GM18909 (cell line): ENCODE measurements at regions not wholly inside any gene's neighbourhood (a gene's known extent, or its start where the extent isn't known, plus 50 kb on each side); places are given as distances from the start of the nearest gene placed in this dataset.
A peak's percentile ranks its signal among the peaks of the same experiment; 100 is the strongest.
"Not testable (repeated sequence)": the region's sequence is repeated elsewhere in the genome, so short reads cannot be mapped to it uniquely, and the experiment has no call there.

ENCODE experiments used
- ATAC-seq: cut with Tn5 transposase; IDR thresholded peaks from one replicate; pipeline ENCODE4 v1.9.1; 2021; ENCODE audit warnings: mild to moderate bottlenecking; ENCODE audit not compliant: unreplicated experiment, poor library complexity

- no peak for ATAC-seq
Measured at GRCh38 chr2:190742431-190742830, 93.5 kb downstream of the NAB1 start.

- ATAC-seq, result no peak
Measured at GRCh38 chr2:190744041-190744440, 95.2 kb downstream of the NAB1 start.

- no peak for ATAC-seq
Measured at GRCh38 chr2:190746971-190747761, 98.3 kb downstream of the NAB1 start.

- no peak for ATAC-seq
Measured at GRCh38 chr2:190748966-190749365, 100.1 kb downstream of the NAB1 start.

GRCh38 chr2:190755772-190756415, 107.0 kb downstream of the NAB1 start:
- no peak for ATAC-seq

GRCh38 chr2:190759749-190760213, 110.9 kb downstream of the NAB1 start:
- no peak for ATAC-seq

- not testable (repeated sequence) for ATAC-seq
Measured at GRCh38 chr2:190760353-190761150, 111.7 kb downstream of the NAB1 start.

GRCh38 chr2:190761216-190761615, 112.3 kb downstream of the NAB1 start:
- not testable (repeated sequence) for ATAC-seq

GRCh38 chr2:190762566-190762965, 113.7 kb downstream of the NAB1 start:
- ATAC-seq, result no peak

- ATAC-seq, result no peak
Measured at GRCh38 chr2:190763100-190763499, 114.2 kb downstream of the NAB1 start.

- peak; percentile 54 for ATAC-seq
Measured at GRCh38 chr2:190763901-190764514, 115.1 kb downstream of the NAB1 start.

- ATAC-seq, result no peak
Measured at GRCh38 chr2:190765386-190766173, 115.0 kb upstream of the GLS start.

- ATAC-seq, result no peak
Measured at GRCh38 chr2:190766174-190766572, 114.4 kb upstream of the GLS start.

GRCh38 chr2:190766595-190766994, 114.0 kb upstream of the GLS start:
- no peak for ATAC-seq

GRCh38 chr2:190767821-190768220, 112.8 kb upstream of the GLS start:
- ATAC-seq, result no peak

- no peak for ATAC-seq
Measured at GRCh38 chr2:190769258-190769657, 111.4 kb upstream of the GLS start.

GRCh38 chr2:190771726-190772125, 108.9 kb upstream of the GLS start:
- no peak for ATAC-seq

- no peak for ATAC-seq
Measured at GRCh38 chr2:190780594-190780993, 100.0 kb upstream of the GLS start.

- ATAC-seq, result no peak
Measured at GRCh38 chr2:190781604-190782198, 98.9 kb upstream of the GLS start.
